Fibroblast of villous mesenchyme (primary cell): ENCODE measurements at regions not wholly inside any gene's neighbourhood (a gene's known extent, or its start where the extent isn't known, plus 50 kb on each side); places are given as distances from the start of the nearest gene placed in this dataset.

ENCODE experiments used
- DNase-seq: peaks from one replicate; pipeline ENCODE4 v3.0.0-alpha.2; 2010; ENCODE audit warnings: low read depth
- H3K4me3 ChIP-seq: 2 replicates; pipeline ENCODE4 v1.5.1; 2011; ENCODE audit warnings: low read depth, mild to moderate bottlenecking, low read length
- CTCF ChIP-seq: IDR thresholded peaks from 2 replicates; pipeline ENCODE4 v1.5.1; 2012; ENCODE audit warnings: low read depth, mild to moderate bottlenecking, low read length; ENCODE audit not compliant: insufficient read depth

GRCh38 chr4:117814277-117815246 is 219.7 kb upstream of the NDST3 start:
- TF ChIP-seq CTCF, result no peak
- H3K4me3 ChIP-seq, result no peak overlapping the region
- no peak for DNase-seq

- H3K4me3 ChIP-seq, result no peak overlapping the region
- DNase-seq, result no peak
- no peak for TF ChIP-seq CTCF
These were observed 217.0 kb upstream of the NDST3 start for GRCh38 chr4:117817301-117817700.

DNA sequence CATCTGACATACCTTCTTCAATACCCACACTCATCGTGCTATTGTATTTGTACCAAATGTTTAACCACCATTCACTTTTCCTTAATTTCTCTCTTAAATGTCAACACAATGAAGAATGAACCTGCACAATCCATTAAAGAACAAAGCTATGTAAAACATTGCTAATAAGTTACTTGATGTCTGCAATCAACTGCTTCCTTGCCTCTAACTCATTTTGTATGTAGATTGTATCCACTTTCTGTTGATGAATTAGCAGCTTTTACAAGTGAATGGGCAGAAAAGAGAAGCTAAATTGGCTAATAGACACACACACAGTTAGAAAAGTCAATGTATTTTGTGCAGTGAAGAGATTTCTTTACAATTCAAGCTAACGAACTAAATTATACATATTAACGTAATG is 212.5 kb upstream of the NDST3 start:
- DNase-seq, result no peak
- no peak for TF ChIP-seq CTCF
- no peak overlapping the region for H3K4me3 ChIP-seq

DNA sequence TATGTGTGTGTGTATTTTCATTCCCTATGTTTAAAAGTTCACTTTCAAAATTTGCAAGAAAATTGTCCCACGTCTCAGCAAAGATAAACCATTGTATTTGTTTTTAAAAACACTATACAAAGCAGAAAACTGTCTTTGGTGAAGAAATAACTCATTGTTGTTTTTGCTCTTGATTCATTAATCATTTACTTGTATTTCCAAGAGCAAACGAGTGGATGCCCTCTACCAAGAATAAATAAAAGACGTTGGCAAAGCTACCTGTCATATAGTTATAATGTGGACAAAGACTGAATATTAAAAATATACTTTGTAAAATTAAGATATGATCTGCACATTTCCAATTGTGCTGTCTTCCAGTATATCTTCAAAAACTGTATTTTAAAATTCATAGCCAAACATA is 210.9 kb upstream of the NDST3 start:
- DNase-seq, result no peak
- H3K4me3 ChIP-seq, result no peak overlapping the region
- no peak for TF ChIP-seq CTCF

GRCh38 chr4:117825600-117825999 is 208.7 kb upstream of the NDST3 start:
- no peak for TF ChIP-seq CTCF
- no peak for DNase-seq

GRCh38 chr4:117831060-117831683 is 203.1 kb upstream of the NDST3 start:
- TF ChIP-seq CTCF, result no peak
- H3K4me3 ChIP-seq, result no peak overlapping the region
- no peak for DNase-seq

More at GRCh38 chr4:117825600-117825999, 208.7 kb upstream of the NDST3 start:
- no peak overlapping the region for H3K4me3 ChIP-seq
